IPS DF 4.7 (cell line): ENCODE measurements at regions not wholly inside any gene's neighbourhood (a gene's known extent, or its start where the extent isn't known, plus 50 kb on each side); places are given as distances from the start of the nearest gene placed in this dataset.

ENCODE experiments used
- DNase-seq: peaks from one replicate; pipeline ENCODE4 v3.0.0-alpha.2; 2013; ENCODE audit warnings: low spot score; ENCODE audit errors: extremely low read depth

DNA sequence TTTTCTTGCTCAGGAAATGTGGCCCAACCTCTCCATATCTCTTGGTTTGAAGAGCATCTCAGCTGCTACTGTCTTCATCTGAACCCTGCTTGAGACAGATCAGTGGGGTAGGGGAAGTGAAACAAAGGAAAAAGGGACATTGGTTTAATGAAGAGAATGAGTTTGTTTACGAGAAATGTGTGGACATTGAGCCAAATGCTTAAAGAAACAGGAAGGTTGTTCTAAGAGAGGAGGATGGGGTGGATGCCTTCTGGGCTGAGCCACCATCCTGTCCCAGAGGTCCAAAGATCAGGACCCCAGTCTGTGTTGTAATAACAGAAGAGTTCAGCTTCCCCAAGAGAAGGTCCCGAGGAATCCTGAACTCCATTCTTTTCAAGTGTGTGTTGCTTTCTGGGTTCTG, 369.7 kb downstream of the INSC start:
- no peak for DNase-seq

- no peak for DNase-seq
Measured at GRCh38 chr11:15485432-15485831, 370.7 kb downstream of the INSC start.

DNA sequence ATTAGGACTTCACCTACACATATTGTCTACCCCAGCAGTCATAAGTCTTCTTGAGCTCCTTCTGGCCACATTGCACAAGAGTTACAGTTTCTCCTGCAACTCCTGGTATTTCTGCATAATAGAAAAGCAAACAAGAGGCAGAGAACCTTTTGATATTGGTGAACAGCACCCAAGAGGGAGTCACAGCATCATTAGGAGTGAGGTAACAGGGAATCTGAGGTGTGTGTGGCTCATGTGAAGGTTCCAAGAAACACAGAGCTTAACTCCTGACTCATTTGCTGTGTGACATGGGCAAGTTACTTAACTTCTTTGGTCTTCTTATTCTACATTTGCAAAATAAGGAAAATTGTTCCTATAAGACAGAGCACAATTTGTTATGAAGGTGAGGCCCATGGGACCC, 374.6 kb downstream of the INSC start:
- DNase-seq, result no peak

- DNase-seq, result no peak
Measured at GRCh38 chr11:15490535-15490934, 375.8 kb downstream of the INSC start.

- DNase-seq, result no peak
Measured at GRCh38 chr11:15493066-15493465, 378.3 kb downstream of the INSC start.

DNA sequence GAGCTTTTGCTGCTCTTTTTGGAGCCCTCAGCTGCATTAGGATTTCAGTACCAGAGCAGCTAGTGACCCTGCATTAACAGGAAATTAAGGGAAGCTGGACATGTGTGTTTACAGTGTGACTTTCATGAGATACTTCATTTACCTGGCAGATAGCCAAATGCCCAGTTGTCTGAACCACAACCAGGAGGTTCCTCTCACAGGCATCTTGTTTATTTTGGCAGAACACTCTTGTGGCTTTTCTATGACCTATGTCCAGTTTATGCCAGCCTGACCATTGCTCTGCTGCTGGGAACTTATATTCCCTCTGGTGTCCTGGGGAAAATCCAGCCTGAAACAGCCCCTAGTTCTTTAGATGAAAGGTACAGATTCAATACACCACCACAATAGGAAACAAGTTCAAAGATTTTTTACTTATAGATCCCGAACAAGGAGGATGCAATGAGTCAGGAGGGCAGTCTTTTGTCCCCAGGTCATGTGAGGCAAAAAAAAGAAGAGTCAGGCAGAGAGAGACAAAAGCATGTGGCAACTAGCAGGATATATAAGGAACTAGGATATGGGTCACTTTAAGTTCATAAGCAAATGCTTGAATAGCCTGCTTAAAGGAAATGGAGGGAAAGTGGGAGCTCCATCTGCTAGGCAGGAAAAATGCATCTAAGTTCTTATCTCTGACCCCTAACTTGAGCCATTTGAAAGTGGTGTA, 379.3 kb downstream of the INSC start:
- DNase-seq, result no peak

GRCh38 chr11:15494740-15495139, 380.0 kb downstream of the INSC start:
- DNase-seq, result no peak

GRCh38 chr11:15495462-15495861, 380.7 kb downstream of the INSC start:
- no peak for DNase-seq

- DNase-seq, result no peak
Measured at GRCh38 chr11:15497366-15497765, 382.6 kb downstream of the INSC start.

GRCh38 chr11:15499674-15500073, 385.0 kb downstream of the INSC start:
- DNase-seq, result no peak

GRCh38 chr11:15500643-15501042, 385.9 kb downstream of the INSC start:
- DNase-seq, result no peak

- DNase-seq, result no peak
Measured at GRCh38 chr11:15501566-15501965, 386.8 kb downstream of the INSC start.

DNA sequence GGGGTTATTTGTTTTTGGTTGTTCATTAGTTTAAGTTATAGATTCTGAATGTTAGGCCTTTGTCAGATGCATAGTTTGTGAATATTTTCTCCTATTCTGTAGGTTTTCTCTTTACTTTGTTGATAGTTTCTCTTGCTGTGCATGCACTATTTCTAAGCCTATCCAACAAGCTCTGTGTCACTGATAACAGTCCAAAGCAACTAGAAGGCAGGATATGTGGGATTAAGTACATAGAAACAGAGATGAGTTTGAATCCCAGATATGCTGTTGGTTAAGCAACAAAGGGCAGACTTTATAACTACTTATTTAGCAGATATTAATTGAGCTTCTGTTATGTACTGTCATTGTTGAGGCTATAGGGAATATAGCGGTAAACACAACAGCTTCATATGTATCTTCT, 390.4 kb downstream of the INSC start:
- DNase-seq, result no peak

DNA sequence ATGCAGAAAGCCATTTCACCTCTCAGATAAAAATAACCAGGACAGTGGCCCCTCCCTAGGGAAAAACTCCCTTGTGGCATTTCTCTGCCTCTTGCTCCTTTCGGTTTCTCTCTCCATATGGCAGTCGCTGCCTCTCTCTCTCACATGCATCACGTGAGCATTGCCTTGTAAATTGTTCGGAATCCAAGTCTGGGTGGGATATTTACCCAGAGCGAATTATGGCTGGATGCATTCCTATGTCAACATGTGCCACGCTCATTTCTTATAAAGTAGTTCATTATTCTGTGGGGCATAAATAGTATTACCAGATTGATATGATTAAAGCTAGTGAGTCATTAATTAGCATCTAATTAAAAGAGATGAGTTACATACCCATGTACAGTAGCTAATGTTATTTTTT, 392.9 kb downstream of the INSC start:
- DNase-seq, result no peak

- no peak for DNase-seq
Measured at GRCh38 chr11:15509082-15509481, 394.4 kb downstream of the INSC start.

GRCh38 chr11:15519124-15519791, 404.5 kb downstream of the INSC start:
- no peak for DNase-seq

- DNase-seq, result no peak
Measured at GRCh38 chr11:15519911-15520310, 405.2 kb downstream of the INSC start.

DNA sequence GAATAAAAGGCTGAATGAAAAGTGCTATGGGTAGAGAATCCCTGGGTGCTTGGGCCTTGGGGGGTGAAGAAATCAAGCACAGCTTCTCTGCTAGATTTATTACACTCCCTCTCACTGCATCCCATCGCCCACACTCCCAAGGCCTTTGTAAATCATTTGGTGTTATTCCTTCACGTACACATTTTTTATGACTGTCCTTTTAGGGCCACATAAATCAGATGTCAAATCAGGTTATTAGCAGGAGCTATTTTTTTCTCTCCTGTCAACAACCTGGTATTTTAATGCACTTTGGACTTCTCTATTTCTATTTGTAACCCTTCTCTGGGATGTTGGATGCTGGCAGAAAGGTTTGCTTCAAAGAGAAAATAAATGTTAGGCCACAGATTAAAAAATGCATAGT, 408.8 kb downstream of the INSC start:
- DNase-seq, result no peak

- no peak for DNase-seq
Measured at GRCh38 chr11:15525582-15525981, 410.9 kb downstream of the INSC start.

DNA sequence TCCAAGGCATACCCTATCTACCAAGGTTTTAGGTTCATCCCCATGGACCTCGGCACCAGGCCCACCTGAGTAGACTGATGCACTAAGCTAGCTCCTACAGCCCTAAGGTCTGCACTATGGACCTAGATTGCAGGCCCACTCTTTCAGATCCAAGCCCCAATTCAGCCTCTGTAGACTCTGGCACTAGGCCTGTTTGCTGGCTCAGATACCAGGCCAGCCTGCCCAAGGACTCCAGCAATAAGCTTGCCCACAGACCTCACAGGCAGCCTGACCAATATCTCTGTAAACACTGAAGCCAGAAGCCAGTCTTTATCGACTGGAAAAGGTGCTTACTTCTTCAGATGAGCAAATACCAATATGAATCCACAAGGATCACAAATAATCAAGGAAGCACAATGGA, 411.3 kb downstream of the INSC start:
- no peak for DNase-seq

- DNase-seq, result no peak
Measured at GRCh38 chr11:15526859-15527450, 412.2 kb downstream of the INSC start.

- no peak for DNase-seq
Measured at GRCh38 chr11:15532432-15532831, 417.7 kb downstream of the INSC start.

DNA sequence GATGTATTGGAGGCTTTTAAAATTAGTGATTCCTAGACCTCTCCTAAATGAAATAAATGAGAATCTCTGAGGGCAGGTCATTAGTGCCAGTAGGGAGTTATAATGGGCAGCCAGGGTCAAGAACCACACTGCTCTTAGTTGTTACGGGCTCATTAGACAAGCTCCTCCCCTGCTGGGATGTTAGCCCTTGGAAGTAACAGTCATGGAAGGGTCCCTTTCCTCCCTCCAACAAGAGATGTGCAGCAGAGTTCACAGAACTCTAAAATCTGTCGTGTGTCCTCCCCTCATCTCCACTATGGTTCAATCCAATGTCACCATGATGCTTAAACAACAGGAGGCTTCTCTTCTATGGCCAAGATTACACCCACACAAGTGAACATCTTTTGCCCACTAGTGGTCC, 419.5 kb downstream of the INSC start:
- no peak for DNase-seq
